Activated CD8-positive, alpha-beta T cell treated with anti-CD3 and anti-CD28 coated beads, Interleukin-2, amount 10 ng/mL, durations not matched to agents 7 days and 5 days (primary cell): ENCODE measurements at regions not wholly inside any gene's neighbourhood (a gene's known extent, or its start where the extent isn't known, plus 50 kb on each side); places are given as distances from the start of the nearest gene placed in this dataset.

Experiments
- ATAC-seq: fragments of 150-1000 bp; cut with Tn5 transposase; one replicate; pipeline ENCODE4 v1.10.0; 2021; ENCODE audit warnings: moderate library complexity
- CTCF ChIA-PET: fragments of 350-600 bp; sonication (Branson Sonifier 250); formaldehyde crosslinking; loops from one replicate; lab custom pipeline; 2021; ENCODE audit warnings: antibody characterized with exemption; lab: Charles Lee
- POLR2A ChIA-PET: fragments of 350-600 bp; sonication (Branson Sonifier 250); formaldehyde crosslinking; loops from one replicate; lab custom pipeline; 2021; ENCODE audit warnings: antibody characterized with exemption; lab: Charles Lee
- DNase-seq: peaks from one replicate; pipeline ENCODE4 v3.0.0-alpha.2; 2020
- H3K27ac Mint-ChIP-seq: one replicate; pipeline ENCODE4 v1.8.0; 2021; ENCODE audit warnings: mild to moderate bottlenecking, mixed read lengths
- H3K27me3 Mint-ChIP-seq: one replicate; pipeline ENCODE4 v1.8.0; 2021; ENCODE audit warnings: low read depth, mixed read lengths
- H3K36me3 Mint-ChIP-seq: one replicate; pipeline ENCODE4 v1.8.0; 2021; ENCODE audit warnings: low read depth, mixed read lengths
- H3K4me1 Mint-ChIP-seq: one replicate; pipeline ENCODE4 v1.8.0; 2021; ENCODE audit warnings: low read depth, mixed read lengths
- H3K4me3 Mint-ChIP-seq: one replicate; pipeline ENCODE4 v1.8.0; 2021; ENCODE audit warnings: mild to moderate bottlenecking, mixed read lengths
- H3K9me3 Mint-ChIP-seq: one replicate; pipeline ENCODE4 v1.8.0; 2022; ENCODE audit warnings: mixed read lengths; ENCODE audit not compliant: insufficient read depth

GRCh38 chr4:155568641-155569220, 97.9 kb upstream of the GUCY1A1 start:
- DNase-seq, result no peak
- Mint-ChIP-seq H3K4me3 (no peak overlapping the region), H3K36me3 (no peaks in the 10 kb centered on the region), H3K27me3 (peaks cover 5% of the 10 kb centered on the region), H3K4me1 (no peaks in the 10 kb centered on the region), H3K9me3 (no peaks in the 10 kb centered on the region), H3K27ac (no peak overlapping the region)
- ChIA-PET POLR2A (no interaction called here), CTCF (no interaction called here)
- no peak for ATAC-seq

GRCh38 chr4:155566354-155566753, 100.3 kb upstream of the GUCY1A1 start:
- no peaks in the 10 kb centered on the region for H3K4me1 Mint-ChIP-seq
- H3K9me3 Mint-ChIP-seq, result no peaks in the 10 kb centered on the region
- POLR2A ChIA-PET, result no interaction called here
- H3K4me3 Mint-ChIP-seq, result no peak overlapping the region
- H3K27ac Mint-ChIP-seq, result no peak overlapping the region
- DNase-seq (no peak), ATAC-seq (no peak)
- peaks cover 7% of the 10 kb centered on the region for H3K27me3 Mint-ChIP-seq
- H3K36me3 Mint-ChIP-seq, result no peaks in the 10 kb centered on the region
- CTCF ChIA-PET, result no interaction called here

GRCh38 chr4:155565776-155566175, 100.9 kb upstream of the GUCY1A1 start:
- no peak for DNase-seq
- Mint-ChIP-seq H3K36me3 (no peaks in the 10 kb centered on the region), H3K4me3 (no peak overlapping the region), H3K9me3 (no peaks in the 10 kb centered on the region), H3K27me3 (peaks cover 9% of the 10 kb centered on the region), H3K4me1 (no peaks in the 10 kb centered on the region), H3K27ac (no peak overlapping the region)
- ATAC-seq, result no peak
- ChIA-PET CTCF (no interaction called here), POLR2A (no interaction called here)

- CTCF ChIA-PET, result no interaction called here
- Mint-ChIP-seq H3K4me3 (no peak overlapping the region), H3K27me3 (peaks cover 10% of the 10 kb centered on the region), H3K9me3 (no peaks in the 10 kb centered on the region), H3K27ac (no peak overlapping the region), H3K36me3 (no peaks in the 10 kb centered on the region), H3K4me1 (no peaks in the 10 kb centered on the region)
- POLR2A ChIA-PET, result no interaction called here
- no peak for ATAC-seq
- no peak for DNase-seq
These were observed 101.3 kb upstream of the GUCY1A1 start for GRCh38 chr4:155565330-155565729.

GRCh38 chr4:155564880-155565279, 101.8 kb upstream of the GUCY1A1 start:
- Mint-ChIP-seq H3K27me3 (peaks cover 10% of the 10 kb centered on the region), H3K4me1 (no peaks in the 10 kb centered on the region), H3K27ac (no peak overlapping the region), H3K4me3 (no peak overlapping the region), H3K9me3 (no peaks in the 10 kb centered on the region), H3K36me3 (no peaks in the 10 kb centered on the region)
- ATAC-seq (no peak), DNase-seq (no peak)
- POLR2A ChIA-PET, result no interaction called here
- CTCF ChIA-PET, result no interaction called here

GRCh38 chr4:155564086-155564485, 102.6 kb upstream of the GUCY1A1 start:
- CTCF ChIA-PET, result no interaction called here
- no peaks in the 10 kb centered on the region for H3K4me1 Mint-ChIP-seq
- H3K36me3 Mint-ChIP-seq, result no peaks in the 10 kb centered on the region
- H3K27ac Mint-ChIP-seq, result no peak overlapping the region
- H3K27me3 Mint-ChIP-seq, result peaks cover 10% of the 10 kb centered on the region
- no peak for DNase-seq
- POLR2A ChIA-PET, result no interaction called here
- no peak overlapping the region for H3K4me3 Mint-ChIP-seq
- no peaks in the 10 kb centered on the region for H3K9me3 Mint-ChIP-seq
- ATAC-seq, result no peak

- Mint-ChIP-seq H3K27ac (no peak overlapping the region), H3K36me3 (no peaks in the 10 kb centered on the region), H3K27me3 (peaks cover 13% of the 10 kb centered on the region), H3K9me3 (no peaks in the 10 kb centered on the region), H3K4me1 (no peaks in the 10 kb centered on the region), H3K4me3 (no peak overlapping the region)
- CTCF ChIA-PET, result no interaction called here
- POLR2A ChIA-PET, result no interaction called here
- DNase-seq (no peak), ATAC-seq (no peak)
These were observed 106.7 kb upstream of the GUCY1A1 start for GRCh38 chr4:155559915-155560314.

- Mint-ChIP-seq H3K9me3 (no peaks in the 10 kb centered on the region), H3K27me3 (peaks cover 1% of the 10 kb centered on the region), H3K4me3 (no peak overlapping the region), H3K36me3 (no peaks in the 10 kb centered on the region), H3K4me1 (no peaks in the 10 kb centered on the region), H3K27ac (no peak overlapping the region)
- POLR2A ChIA-PET, result no interaction called here
- CTCF ChIA-PET, result no interaction called here
- no peak for DNase-seq
- ATAC-seq, result no peak
These were observed 114.5 kb upstream of the GUCY1A1 start for GRCh38 chr4:155552180-155552579.

GRCh38 chr4:155548173-155548572, 118.5 kb upstream of the GUCY1A1 start:
- no peaks in the 10 kb centered on the region for H3K9me3 Mint-ChIP-seq
- DNase-seq, result no peak
- H3K27ac Mint-ChIP-seq, result no peak overlapping the region
- no peak overlapping the region for H3K4me3 Mint-ChIP-seq
- H3K36me3 Mint-ChIP-seq, result no peaks in the 10 kb centered on the region
- no peaks in the 10 kb centered on the region for H3K4me1 Mint-ChIP-seq
- ChIA-PET POLR2A (no interaction called here), CTCF (no interaction called here)
- no peaks in the 10 kb centered on the region for H3K27me3 Mint-ChIP-seq
- no peak for ATAC-seq

- Mint-ChIP-seq H3K27ac (no peak overlapping the region), H3K9me3 (no peaks in the 10 kb centered on the region), H3K27me3 (no peaks in the 10 kb centered on the region), H3K36me3 (no peaks in the 10 kb centered on the region), H3K4me1 (no peaks in the 10 kb centered on the region), H3K4me3 (no peak overlapping the region)
- no peak for DNase-seq
- POLR2A ChIA-PET, result no interaction called here
- CTCF ChIA-PET, result no interaction called here
- ATAC-seq, result no peak
These were observed 120.2 kb upstream of the GUCY1A1 start for GRCh38 chr4:155546451-155546850.

- Mint-ChIP-seq H3K27ac (no peak overlapping the region), H3K36me3 (no peaks in the 10 kb centered on the region), H3K4me1 (no peaks in the 10 kb centered on the region), H3K27me3 (no peaks in the 10 kb centered on the region), H3K4me3 (no peak overlapping the region), H3K9me3 (no peaks in the 10 kb centered on the region)
- ATAC-seq, result no peak
- no peak for DNase-seq
- POLR2A ChIA-PET, result no interaction called here
- CTCF ChIA-PET, result no interaction called here
These were observed 121.2 kb upstream of the GUCY1A1 start for GRCh38 chr4:155545456-155545855.

GRCh38 chr4:155544547-155544946, 122.1 kb upstream of the GUCY1A1 start:
- Mint-ChIP-seq H3K36me3 (no peaks in the 10 kb centered on the region), H3K4me3 (no peak overlapping the region), H3K9me3 (no peaks in the 10 kb centered on the region), H3K4me1 (no peaks in the 10 kb centered on the region), H3K27ac (no peak overlapping the region), H3K27me3 (no peaks in the 10 kb centered on the region)
- ATAC-seq (no peak), DNase-seq (no peak)
- ChIA-PET POLR2A (no interaction called here), CTCF (no interaction called here)

GRCh38 chr4:155543126-155543765, 123.4 kb upstream of the GUCY1A1 start:
- Mint-ChIP-seq H3K27me3 (no peaks in the 10 kb centered on the region), H3K36me3 (no peaks in the 10 kb centered on the region), H3K9me3 (no peaks in the 10 kb centered on the region), H3K27ac (no peak overlapping the region), H3K4me3 (no peak overlapping the region), H3K4me1 (no peaks in the 10 kb centered on the region)
- DNase-seq, result no peak
- no peak for ATAC-seq
- ChIA-PET POLR2A (no interaction called here), CTCF (no interaction called here)
